Body of pancreas (tissue), 4 donors: ENCODE measurements at regions not wholly inside any gene's neighbourhood (a gene's known extent, or its start where the extent isn't known, plus 50 kb on each side); places are given as distances from the start of the nearest gene placed in this dataset.

ENCODE experiments used
- ATAC-seq: fragments of 150-250 bp; one replicate; pipeline ENCODE4 v1.9.1; 2016
- DNase-seq, 4 donors: peaks; one replicate each; pipeline ENCODE4 v3.0.0-alpha.2; 2019
- H3K27ac ChIP-seq, 4 donors: fragments of 200-600 bp; sonication (generic); 1 replicate in 3 of 4; 2 replicates in 1 of 4; pipeline versions ENCODE4 v1.5.1 to v1.6.1; 2016 to 2019; ENCODE audit warnings: mild to moderate bottlenecking in 1 of 4, mixed read lengths in 1 of 4, moderate library complexity in 1 of 4
- H3K27me3 ChIP-seq, 2 donors: fragments of 200-600 bp; sonication (generic); one replicate each; pipeline ENCODE4 v1.6.0; 2016; ENCODE audit warnings: mild to moderate bottlenecking in 1 of 2
- H3K36me3 ChIP-seq, 2 donors: fragments of 200-600 bp; sonication (generic); replicated peaks in 1 of 2; 2 replicates each; pipeline ENCODE4 v1.5.1; 2016; ENCODE audit warnings: low read depth in 2 of 2; ENCODE audit not compliant: insufficient read depth in 1 of 2
- H3K4me1 ChIP-seq: fragments of 200-600 bp; sonication (generic); one replicate; pipeline ENCODE4 v1.6.0; 2016
- H3K4me3 ChIP-seq, 2 donors: fragments of 200-600 bp; sonication (generic); 1 replicate in 1 of 2; 2 replicates in 1 of 2; pipeline ENCODE4 v1.5.1; 2016 to 2019
- H3K9me3 ChIP-seq, 3 donors: fragments of 200-600 bp; sonication (generic); 1 replicate in 2 of 3; 2 replicates in 1 of 3; pipeline ENCODE4 v1.5.1; 2016
- POLR2A ChIP-seq, 3 donors: fragments of 450-650 bp; IDR thresholded peaks; one replicate each; pipeline ENCODE4 v1.6.1; 2016; ENCODE audit warnings: antibody characterized with exemption in 3 of 3, mild to moderate bottlenecking in 2 of 3
- WGBS, 2 donors: methylation state at CpG; one replicate each; pipeline ENCODE4 v1.1.5; 2017; 5-methylcytosine and 5-hydroxymethylcytosine counted together
- intact Hi-C: fragments of 100-400 bp; cut with DNase I; formaldehyde crosslinking; loops from one replicate; pipeline ENCODE4 v1.15.1; 2023
- TF ChIP-seq, protein P1 (sequence below), 7 experiments: fragments of 450-650 bp in 4 of 7; fragments of 200-600 bp in 3 of 7; sonication (generic) in 3 of 7; IDR thresholded peaks; one replicate each; pipeline ENCODE4 v1.5.1; 2016 to 2019; ENCODE audit warnings: antibody characterized with exemption in 7 of 7

DNA sequence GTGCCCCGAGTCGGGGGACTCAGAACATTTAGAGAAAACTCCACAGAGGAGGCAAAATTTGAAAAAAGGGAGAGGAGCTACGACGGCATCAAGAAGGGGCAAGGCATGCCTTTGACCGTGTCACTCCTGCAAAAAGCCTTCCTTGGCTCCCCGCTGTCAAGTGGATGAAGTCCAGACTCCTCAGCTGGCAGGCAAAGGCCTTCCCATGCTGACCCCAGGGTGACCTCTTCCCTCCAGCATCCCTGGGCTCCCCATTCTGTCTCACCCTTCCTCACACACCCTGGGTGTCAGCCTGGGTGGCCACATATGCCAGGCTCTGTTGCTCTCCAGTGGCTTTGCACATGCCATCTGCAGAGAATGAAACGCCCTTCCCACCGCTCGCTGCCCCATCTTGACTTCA is 88.4 kb upstream of the ZMIZ1 start:
- H3K9me3 ChIP-seq, result no peaks in the 10 kb centered on the region
- TF ChIP-seq, protein P1, sequence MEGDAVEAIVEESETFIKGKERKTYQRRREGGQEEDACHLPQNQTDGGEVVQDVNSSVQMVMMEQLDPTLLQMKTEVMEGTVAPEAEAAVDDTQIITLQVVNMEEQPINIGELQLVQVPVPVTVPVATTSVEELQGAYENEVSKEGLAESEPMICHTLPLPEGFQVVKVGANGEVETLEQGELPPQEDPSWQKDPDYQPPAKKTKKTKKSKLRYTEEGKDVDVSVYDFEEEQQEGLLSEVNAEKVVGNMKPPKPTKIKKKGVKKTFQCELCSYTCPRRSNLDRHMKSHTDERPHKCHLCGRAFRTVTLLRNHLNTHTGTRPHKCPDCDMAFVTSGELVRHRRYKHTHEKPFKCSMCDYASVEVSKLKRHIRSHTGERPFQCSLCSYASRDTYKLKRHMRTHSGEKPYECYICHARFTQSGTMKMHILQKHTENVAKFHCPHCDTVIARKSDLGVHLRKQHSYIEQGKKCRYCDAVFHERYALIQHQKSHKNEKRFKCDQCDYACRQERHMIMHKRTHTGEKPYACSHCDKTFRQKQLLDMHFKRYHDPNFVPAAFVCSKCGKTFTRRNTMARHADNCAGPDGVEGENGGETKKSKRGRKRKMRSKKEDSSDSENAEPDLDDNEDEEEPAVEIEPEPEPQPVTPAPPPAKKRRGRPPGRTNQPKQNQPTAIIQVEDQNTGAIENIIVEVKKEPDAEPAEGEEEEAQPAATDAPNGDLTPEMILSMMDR (IDR thresholded peaks at IDR 0.05), result no peak
- no peak for TF ChIP-seq POLR2A (IDR thresholded peaks at IDR 0.05)
- peaks cover 11% of the 10 kb centered on the region for H3K4me1 ChIP-seq
- DNase-seq (no peak), ATAC-seq (no peak)
- no peaks in the 10 kb centered on the region for H3K27me3 ChIP-seq
- intact Hi-C loops, result no loop called here
- no peaks in the 10 kb centered on the region for H3K36me3 ChIP-seq
- no peak overlapping the region for H3K27ac ChIP-seq
- H3K4me3 ChIP-seq, result no peak overlapping the region
- 87 to 89% methylated on average over 9 of the region's 9 CpGs for WGBS, 2 donors

DNA sequence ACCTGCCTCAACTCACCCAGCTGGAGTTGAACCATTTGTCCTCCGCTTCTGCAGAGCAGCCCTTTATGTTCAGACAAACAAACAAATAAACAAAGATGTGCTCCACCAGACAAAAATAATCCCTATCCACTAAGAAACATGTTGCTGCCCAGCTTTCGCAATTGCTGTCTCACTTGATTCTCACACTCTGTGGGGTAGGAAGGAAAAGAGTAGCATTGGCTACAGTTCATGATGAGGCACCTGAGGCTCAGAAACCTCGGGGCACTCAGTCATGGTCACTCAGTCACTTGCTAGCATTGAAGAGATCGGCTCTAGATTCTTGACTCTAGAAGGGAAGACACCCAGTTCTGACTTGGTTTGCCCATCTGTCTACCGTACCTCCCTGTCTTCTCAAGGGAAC is 88.0 kb upstream of the ZMIZ1 start:
- H3K4me1 ChIP-seq, result peaks cover 11% of the 10 kb centered on the region
- H3K4me3 ChIP-seq, result no peak overlapping the region
- no peak for ATAC-seq
- intact Hi-C loops, result no loop called here
- H3K36me3 ChIP-seq, result no peaks in the 10 kb centered on the region
- no peak for DNase-seq
- H3K9me3 ChIP-seq, result no peaks in the 10 kb centered on the region
- H3K27me3 ChIP-seq, result no peaks in the 10 kb centered on the region
- TF ChIP-seq, protein P1 (IDR thresholded peaks at IDR 0.05), result no peak
- no peak for TF ChIP-seq POLR2A (IDR thresholded peaks at IDR 0.05)
- 86 to 88% methylated on average over 5 of the region's 5 CpGs for WGBS, 2 donors
- H3K27ac ChIP-seq, result no peak overlapping the region

DNA sequence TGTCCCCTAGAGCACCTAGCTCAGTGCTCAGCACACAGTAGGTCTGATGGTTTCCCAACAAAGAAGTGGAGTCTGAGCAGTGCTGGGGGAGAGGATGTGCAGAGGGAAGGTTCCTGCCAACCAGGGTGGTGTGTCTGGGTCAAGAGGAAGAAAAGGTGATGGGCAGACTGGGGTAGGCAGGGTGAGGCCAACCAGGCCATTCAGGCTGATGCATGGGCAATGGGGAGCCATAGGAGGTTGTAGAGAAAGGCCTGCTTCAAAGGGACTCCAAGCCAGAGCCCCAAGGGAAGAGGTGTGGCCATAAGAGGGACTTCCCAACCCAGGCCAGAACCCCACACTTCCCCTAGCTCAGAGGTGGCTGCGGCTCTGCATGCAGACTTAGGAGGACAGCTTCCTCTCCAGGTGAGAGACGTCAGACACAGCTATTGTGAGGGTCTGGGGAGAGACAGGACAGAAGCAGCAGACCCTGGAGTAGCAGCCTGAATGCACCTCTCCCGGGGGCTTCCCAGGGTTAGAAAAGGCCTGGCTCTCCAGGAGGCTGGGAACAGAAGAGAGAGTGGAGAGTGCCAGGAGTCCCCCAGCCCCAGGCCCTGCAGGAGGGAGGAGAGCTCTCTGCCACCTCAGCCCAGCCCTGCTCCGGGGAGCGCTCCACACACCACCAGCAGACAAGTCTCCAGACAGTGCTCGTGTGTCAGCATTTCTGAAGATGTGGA is 87.4 kb upstream of the ZMIZ1 start:
- H3K27ac ChIP-seq, result no peak overlapping the region
- no peaks in the 10 kb centered on the region for H3K36me3 ChIP-seq
- no peak for TF ChIP-seq POLR2A (IDR thresholded peaks at IDR 0.05)
- TF ChIP-seq, protein P1 (IDR thresholded peaks at IDR 0.05), result no peak
- H3K27me3 ChIP-seq, result no peaks in the 10 kb centered on the region
- no peak for ATAC-seq
- H3K4me3 ChIP-seq, result no peak overlapping the region
- H3K4me1 ChIP-seq, result peaks cover 11% of the 10 kb centered on the region
- H3K9me3 ChIP-seq, result no peaks in the 10 kb centered on the region
- DNase-seq, result no peak
- 85 to 88% methylated on average over 5 to 6 of the region's 6 CpGs for WGBS, 2 donors
- intact Hi-C loops, result no loop called here

DNA sequence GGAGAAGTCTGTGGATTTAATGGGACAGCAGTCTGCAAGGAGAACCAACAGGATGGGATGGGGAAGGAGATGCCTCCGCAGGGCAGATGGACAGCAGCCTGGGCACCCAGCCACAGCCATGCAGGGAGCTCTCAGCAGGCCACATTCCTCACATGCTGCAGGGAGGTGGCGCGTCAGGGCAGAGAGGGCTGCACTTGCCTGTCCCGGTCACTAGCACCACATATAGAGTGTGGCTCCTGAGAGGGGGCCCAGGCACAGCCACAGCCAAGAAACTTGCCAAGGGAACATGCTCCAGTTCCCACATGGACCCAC is 86.8 kb upstream of the ZMIZ1 start:
- Histone ChIP-seq H3K27ac (no peak overlapping the region), H3K9me3 (no peaks in the 10 kb centered on the region), H3K27me3 (no peaks in the 10 kb centered on the region), H3K4me1 (peaks cover 11% of the 10 kb centered on the region), H3K36me3 (no peaks in the 10 kb centered on the region), H3K4me3 (no peak overlapping the region)
- TF ChIP-seq POLR2A (IDR thresholded peaks at IDR 0.05), result no peak
- TF ChIP-seq, protein P1 (IDR thresholded peaks at IDR 0.05), result no peak
- DNase-seq, result peak in 2 of 4 donors; percentile 32 to 36
- 71 to 76% methylated on average over 4 of the region's 4 CpGs for WGBS, 2 donors
- intact Hi-C loops, result no loop called here
- ATAC-seq, result no peak

DNA sequence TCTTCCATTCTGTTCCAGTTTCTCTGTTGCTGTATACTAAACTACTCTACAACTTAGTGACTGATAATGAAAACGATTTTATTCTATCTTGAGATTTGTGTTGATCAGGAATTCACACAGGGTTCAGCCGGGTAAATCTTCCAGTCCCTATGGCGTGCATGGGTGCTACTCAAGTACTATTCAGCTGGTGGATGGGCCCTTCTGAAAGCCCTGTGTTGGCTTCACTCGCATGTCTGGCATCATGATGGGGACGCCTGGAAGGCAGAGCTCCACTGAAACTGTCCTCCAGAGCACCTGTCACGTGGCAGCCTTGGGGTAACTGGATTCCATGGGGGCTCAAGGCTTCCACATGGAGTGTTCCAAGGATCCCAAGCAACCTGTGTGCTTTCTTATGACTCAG is 86.0 kb upstream of the ZMIZ1 start:
- 83 to 84% methylated on average over 6 of the region's 6 CpGs for WGBS, 2 donors
- TF ChIP-seq POLR2A (IDR thresholded peaks at IDR 0.05), result no peak
- TF ChIP-seq, protein P1 (IDR thresholded peaks at IDR 0.05), result no peak
- Histone ChIP-seq H3K27ac (no peak overlapping the region), H3K9me3 (no peaks in the 10 kb centered on the region), H3K36me3 (no peaks in the 10 kb centered on the region), H3K27me3 (no peaks in the 10 kb centered on the region), H3K4me3 (no peak overlapping the region), H3K4me1 (peaks cover 5% of the 10 kb centered on the region)
- DNase-seq (no peak), ATAC-seq (no peak)
- intact Hi-C loops, result no loop called here
